Endothelial cell of umbilical vein (primary cell): ENCODE measurements at regions not wholly inside any gene's neighbourhood (a gene's known extent, or its start where the extent isn't known, plus 50 kb on each side); places are given as distances from the start of the nearest gene placed in this dataset.

ENCODE experiments used
- BruUV-seq: library from RNA; stranded (reverse); fragments of 400-500 nt; replicated peaks from 2 replicates; lab custom pipeline; 2021; lab: Mats Ljungman, UMichigan
- CTCF ChIA-PET: fragments of 300-600, 350-600 bp; sonication (Branson Sonifier 250); formaldehyde crosslinking; loops from one replicate; lab custom pipeline; 2021; ENCODE audit warnings: antibody characterized with exemption, inconsistent platforms; lab: Charles Lee
- POLR2A ChIA-PET: fragments of 300-600, 350-600 bp; sonication (Branson Sonifier 250); formaldehyde crosslinking; loops from one replicate; lab custom pipeline; 2021; ENCODE audit warnings: antibody characterized with exemption, inconsistent platforms; lab: Charles Lee
- DNase-seq: peaks from one replicate; pipeline ENCODE4 v3.0.0-alpha.2; 2011; ENCODE audit warnings: low read depth, low spot score
- FAIRE-seq: peaks from 2 replicates; lab custom pipeline; 2011; peaks lifted over from hg19 to GRCh38; lab: Jason Lieb, UNC
- H2AFZ ChIP-seq: 2 replicates; pipeline ENCODE4 v1.6.0; 2012; ENCODE audit warnings: low read depth, low read length, control low read depth, inconsistent platforms
- H3K27ac ChIP-seq: 2 replicates; pipeline ENCODE4 v1.5.1; 2011; ENCODE audit warnings: low read depth, mild to moderate bottlenecking, control low read depth, low read length, moderate library complexity; ENCODE audit not compliant: insufficient read depth
- H3K27me3 ChIP-seq, 2 experiments: 2 replicates each; pipeline versions ENCODE4 v1.6.0 to v1.6.1; 2011; ENCODE audit warnings: low read length in 2 of 2, mixed read lengths in 1 of 2; ENCODE audit not compliant: control insufficient read depth in 2 of 2, insufficient read depth in 2 of 2
- H3K36me3 ChIP-seq, 2 experiments: 2 replicates in 1 of 2; 3 replicates in 1 of 2; pipeline ENCODE4 v1.5.1; 2011; ENCODE audit warnings: low read length in 2 of 2, mild to moderate bottlenecking in 1 of 2, moderate library complexity in 1 of 2; ENCODE audit not compliant: control insufficient read depth in 2 of 2, insufficient read depth in 2 of 2; ENCODE audit errors: extremely low read depth in 1 of 2
- H3K4me1 ChIP-seq: 3 replicates; pipeline ENCODE4 v1.5.1; 2011; ENCODE audit warnings: mild to moderate bottlenecking, low read length; ENCODE audit not compliant: control insufficient read depth, insufficient read depth; ENCODE audit errors: extremely low read depth
- H3K4me2 ChIP-seq: 2 replicates; pipeline ENCODE4 v1.6.1; 2011; ENCODE audit warnings: low read length, control low read depth, mixed read lengths; ENCODE audit not compliant: insufficient read depth
- H3K4me3 ChIP-seq, 3 experiments: fragments of 200-600 bp in 1 of 3; sonication (generic), shearing (Covaris generic) in 1 of 3; replicated peaks in 1 of 3; 2 replicates each; pipeline ENCODE4 v1.5.1; 2011 to 2016; ENCODE audit warnings: control low read depth in 3 of 3, low read length in 3 of 3, mild to moderate bottlenecking in 2 of 3, inconsistent platforms in 1 of 3, low read depth in 1 of 3, moderate library complexity in 1 of 3; ENCODE audit not compliant: insufficient read depth in 1 of 3
- H3K79me2 ChIP-seq: 2 replicates; pipeline ENCODE4 v1.6.0; 2012; ENCODE audit warnings: low read length, inconsistent platforms; ENCODE audit not compliant: control insufficient read depth, insufficient read depth
- H3K9ac ChIP-seq: replicated peaks from 2 replicates; pipeline ENCODE3; 2011; ENCODE audit warnings: low read length, control low read depth; ENCODE audit not compliant: insufficient read depth; ENCODE audit errors: extremely low read depth
- H3K9me1 ChIP-seq: replicated peaks from 3 replicates; pipeline ENCODE4 v1.6.0; 2011; ENCODE audit warnings: mild to moderate bottlenecking, low read length; ENCODE audit not compliant: control insufficient read depth, insufficient read depth; ENCODE audit errors: extremely low read depth
- H3K9me3 ChIP-seq: replicated peaks from 2 replicates; pipeline ENCODE4 v1.5.1; 2012; ENCODE audit warnings: low read length, inconsistent platforms; ENCODE audit not compliant: control insufficient read depth, insufficient read depth
- H4K20me1 ChIP-seq: replicated peaks from 2 replicates; pipeline ENCODE3; 2011; ENCODE audit warnings: mild to moderate bottlenecking, low read length; ENCODE audit not compliant: control insufficient read depth, insufficient read depth; ENCODE audit errors: extremely low read depth
- CTCF ChIP-seq, 2 donors: IDR thresholded peaks; 1 replicate in 1 of 2; 2 replicates in 1 of 2; pipeline ENCODE4 v1.5.1; 2011; ENCODE audit warnings: low read length in 2 of 2, mild to moderate bottlenecking in 2 of 2, moderate library complexity in 2 of 2, control low read depth in 1 of 2, inconsistent platforms in 1 of 2, low read depth in 1 of 2; ENCODE audit not compliant: insufficient read depth in 1 of 2; ENCODE audit errors: extremely low read depth in 1 of 2
- EZH2 ChIP-seq: IDR thresholded peaks from 2 replicates; pipeline ENCODE4 v1.6.1; 2012; ENCODE audit warnings: borderline replicate concordance, low read depth, mild to moderate bottlenecking, moderate library complexity, low read length, inconsistent platforms; ENCODE audit not compliant: severe bottlenecking
- FOS ChIP-seq: IDR thresholded peaks from 2 replicates; pipeline ENCODE4 v1.6.1; 2011; ENCODE audit warnings: mild to moderate bottlenecking, low read length, moderate library complexity, borderline replicate concordance; ENCODE audit not compliant: insufficient read depth
- GATA2 ChIP-seq: IDR thresholded peaks from 2 replicates; pipeline ENCODE4 v1.7.0; 2011; ENCODE audit warnings: low read depth, mild to moderate bottlenecking, moderate library complexity, mixed read lengths, low read length; ENCODE audit not compliant: insufficient read length, insufficient read depth
- JUN ChIP-seq: IDR thresholded peaks from 2 replicates; pipeline ENCODE4 v1.6.1; 2011; ENCODE audit warnings: borderline replicate concordance, low read depth; ENCODE audit not compliant: insufficient read length, insufficient read depth
- MAX ChIP-seq: IDR thresholded peaks from 2 replicates; pipeline ENCODE4 v1.6.1; 2011; ENCODE audit not compliant: insufficient read depth, insufficient read length
- MYC ChIP-seq: IDR thresholded peaks from one replicate; pipeline ENCODE4 v1.6.1; 2011; ENCODE audit warnings: mild to moderate bottlenecking, low read depth, low read length
- POLR2A ChIP-seq: IDR thresholded peaks from 2 replicates; pipeline ENCODE4 v1.6.1; 2012; ENCODE audit warnings: low read depth, mild to moderate bottlenecking, control low read depth, low read length
- POLR2AphosphoS5 ChIP-seq: IDR thresholded peaks from 2 replicates; pipeline ENCODE4 v1.6.1; 2012; ENCODE audit warnings: low read depth, mild to moderate bottlenecking, control low read depth, low read length, moderate library complexity; ENCODE audit not compliant: insufficient read depth
- dilution Hi-C: fragments of 300-500 bp; cut with MboI; formaldehyde crosslinking; loops from one replicate; pipeline ENCODE4 v1.15.0; 2019; ENCODE audit warnings: low sequenced_read_pairs; ENCODE audit not compliant: extremely low pct_ligation_motif_present
- intact Hi-C: fragments of 100-400 bp; cut with micrococcal nuclease; formaldehyde crosslinking; loops from one replicate; pipeline ENCODE4 v1.10.0; 2022

DNA sequence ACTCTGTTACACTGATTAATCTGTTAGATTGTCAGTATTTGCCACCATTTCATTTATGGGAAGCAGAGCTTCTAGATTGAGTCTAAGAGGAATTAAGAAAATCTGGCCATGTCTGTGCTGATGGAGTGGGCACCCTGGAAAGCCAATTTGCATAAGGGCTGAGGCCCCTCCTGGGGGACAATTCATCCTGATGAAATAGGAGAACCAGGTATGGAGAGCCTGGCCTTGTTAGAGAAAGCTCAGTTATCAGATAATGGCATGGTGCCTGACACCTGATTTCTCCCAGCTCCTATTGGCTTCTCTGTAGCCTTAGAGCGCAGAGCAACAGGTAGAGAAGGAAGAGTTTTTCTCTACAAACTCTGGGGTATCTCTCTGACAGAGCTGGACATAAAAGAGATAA is 114.2 kb downstream of the EBLN2 start:
- FAIRE-seq: no peak
- H3K27me3 ChIP-seq: no peaks in the 10 kb centered on the region
- H3K9me3 ChIP-seq: no peaks in the 10 kb centered on the region
- ChIA-PET CTCF (no interaction called here), POLR2A (no interaction called here)
- H4K20me1 ChIP-seq: no peaks in the 10 kb centered on the region
- H3K9ac ChIP-seq: no peak overlapping the region
- H3K79me2 ChIP-seq: no peaks in the 10 kb centered on the region
- no peaks in the 10 kb centered on the region for H3K4me1 ChIP-seq
- intact Hi-C loops (no loop called here), dilution Hi-C loops (no loop called here)
- BruUV-seq: no TSS peak
- no peaks in the 10 kb centered on the region for H3K36me3 ChIP-seq
- TF ChIP-seq GATA2 (no peak), JUN (no peak), FOS (no peak), MYC (no peak), CTCF (IDR thresholded peaks at IDR 0.05; ENCODE audit: extremely low read depth in 1 of 2, insufficient read depth in 1 of 2, low read depth in 1 of 2, low read length in 2 of 2) (no peak), POLR2A (no peak), POLR2AphosphoS5 (no peak), EZH2 (no peak), MAX (no peak)
- H3K9me1 ChIP-seq: no peaks in the 10 kb centered on the region
- DNase-seq: no peak
- no peak overlapping the region for H3K4me2 ChIP-seq
- no peak overlapping the region for H3K4me3 ChIP-seq
- H2AFZ ChIP-seq: no peak overlapping the region
- no peak overlapping the region for H3K27ac ChIP-seq
